HG02759 (cell line): ENCODE measurements at regions not wholly inside any gene's neighbourhood (a gene's known extent, or its start where the extent isn't known, plus 50 kb on each side); places are given as distances from the start of the nearest gene placed in this dataset.
A peak's percentile ranks its signal among the peaks of the same experiment; 100 is the strongest.

Experiments used
- ATAC-seq: cut with Tn5 transposase; IDR thresholded peaks from one replicate; pipeline ENCODE4 v1.9.1; 2021; ENCODE audit warnings: mild to moderate bottlenecking, moderate library complexity; ENCODE audit not compliant: unreplicated experiment

GRCh38 chr9:129490583-129491486 lies 130.1 kb downstream of the C9orf50 start:
- ATAC-seq = no peak

- ATAC-seq = no peak
Observed at GRCh38 chr9:129489838-129490582, 130.9 kb downstream of the C9orf50 start.

GRCh38 chr9:129487658-129488483 lies 133.0 kb downstream of the C9orf50 start:
- peak; percentile 14 for ATAC-seq

GRCh38 chr9:129486756-129487657 lies 133.9 kb downstream of the C9orf50 start:
- no peak for ATAC-seq

- no peak for ATAC-seq
Observed at GRCh38 chr9:129485145-129485774, 135.6 kb downstream of the C9orf50 start.

GRCh38 chr9:129484352-129485000 lies 136.4 kb downstream of the C9orf50 start:
- ATAC-seq = no peak

GRCh38 chr9:129483415-129484351 lies 137.2 kb downstream of the C9orf50 start:
- no peak for ATAC-seq

- no peak for ATAC-seq
Observed at GRCh38 chr9:129482521-129483414, 138.1 kb downstream of the C9orf50 start.

- no peak for ATAC-seq
Observed at GRCh38 chr9:129481810-129482511, 138.9 kb downstream of the C9orf50 start.

GRCh38 chr9:129481424-129481809 lies 139.5 kb downstream of the C9orf50 start:
- no peak for ATAC-seq

GRCh38 chr9:129480745-129481144 lies 140.2 kb downstream of the C9orf50 start:
- ATAC-seq = no peak

GRCh38 chr9:129480227-129480626 lies 140.7 kb downstream of the C9orf50 start:
- ATAC-seq = no peak

GRCh38 chr9:129479631-129480011 lies 141.3 kb downstream of the C9orf50 start:
- ATAC-seq = no peak

- ATAC-seq = no peak
Observed at GRCh38 chr9:129478961-129479630, 141.8 kb downstream of the C9orf50 start.

GRCh38 chr9:129478461-129478860 lies 142.4 kb downstream of the C9orf50 start:
- no peak for ATAC-seq
